Upper lobe of left lung (tissue), 6 donors: ENCODE measurements at regions not wholly inside any gene's neighbourhood (a gene's known extent, or its start where the extent isn't known, plus 50 kb on each side); places are given as distances from the start of the nearest gene placed in this dataset.

Source experiments
- ATAC-seq, 2 donors: fragments of 200-7000 bp; cut with Tn5 transposase; one replicate each; pipeline ENCODE4 v1.9.1; 2022; ENCODE audit warnings: mild to moderate bottlenecking in 2 of 2, moderate library complexity in 2 of 2; ENCODE audit not compliant: low FRiP score in 2 of 2
- DNase-seq, 2 donors: peaks; one replicate each; pipeline ENCODE4 v3.0.0-alpha.2; 2019 to 2020
- H3K27ac ChIP-seq, 4 donors: fragments of 200-600 bp; sonication (generic); one replicate each; pipeline ENCODE4 v1.5.1; 2016 to 2019
- H3K27me3 ChIP-seq, 4 donors: fragments of 200-600 bp; sonication (generic); one replicate each; pipeline ENCODE4 v1.5.1; 2017 to 2019
- H3K36me3 ChIP-seq, 4 donors: fragments of 200-600 bp; sonication (generic); one replicate each; pipeline ENCODE4 v1.5.1; 2016 to 2019
- H3K4me1 ChIP-seq, 4 donors: fragments of 200-600 bp; sonication (generic); one replicate each; pipeline ENCODE4 v1.5.1; 2018 to 2019
- H3K4me3 ChIP-seq, 4 donors: fragments of 200-600 bp; sonication (generic); one replicate each; pipeline ENCODE4 v1.5.1; 2017 to 2019; ENCODE audit warnings: mild to moderate bottlenecking in 2 of 4, moderate library complexity in 1 of 4
- H3K9me3 ChIP-seq, 4 donors: fragments of 200-600 bp; sonication (generic); one replicate each; pipeline ENCODE4 v1.5.1; 2018 to 2019
- CTCF ChIP-seq, 6 experiments: fragments of 450-650 bp in 4 of 6; fragments of 200-600 bp in 2 of 6; sonication (generic) in 2 of 6; IDR thresholded peaks; one replicate each; pipeline ENCODE4 v1.5.1; 2016 to 2019; ENCODE audit warnings: antibody characterized with exemption in 6 of 6
- EP300 ChIP-seq, 4 donors: sonication (generic); formaldehyde crosslinking; IDR thresholded peaks; one replicate each; pipeline ENCODE4 v1.5.1; 2017; ENCODE audit warnings: antibody characterized with exemption in 4 of 4, control low read depth in 2 of 4
- POLR2A ChIP-seq, 4 donors: fragments of 450-650 bp; IDR thresholded peaks; one replicate each; pipeline ENCODE4 v1.5.1; 2016 to 2017; ENCODE audit warnings: antibody characterized with exemption in 4 of 4, mild to moderate bottlenecking in 2 of 4
- POLR2AphosphoS5 ChIP-seq, 2 donors: sonication (generic); formaldehyde crosslinking; IDR thresholded peaks; one replicate each; pipeline ENCODE4 v1.5.1; 2017; ENCODE audit warnings: antibody characterized with exemption in 2 of 2
- WGBS, 2 donors: methylation state at CpG; one replicate each; pipeline ENCODE4 v1.1.5; 2017 to 2018; 5-methylcytosine and 5-hydroxymethylcytosine counted together
- donor health status: DM: no; HTN: no; CAD: no; lungs with moderate emphysema.
- donor health status: DM: no; HTN: yes; CAD: no; lungs with severe emphysema.

- H3K27ac ChIP-seq: no peak overlapping the region
- ATAC-seq: no peak
Measured at GRCh38 chr6:1110164-1110563, 201.7 kb upstream of the FOXQ1 start.

GRCh38 chr6:1109134-1109533 lies 202.8 kb upstream of the FOXQ1 start:
- Histone ChIP-seq H3K27me3 (no peaks in the 10 kb centered on the region), H3K4me1 (no peaks in the 10 kb centered on the region), H3K9me3 (no peaks in the 10 kb centered on the region), H3K27ac (no peak overlapping the region), H3K36me3 (no peaks in the 10 kb centered on the region), H3K4me3 (no peak overlapping the region)
- WGBS, 2 donors: 96 to 98% methylated on average over 2 of the region's 2 CpGs
- TF ChIP-seq POLR2AphosphoS5 (IDR thresholded peaks at IDR 0.05): no peak
- no peak for TF ChIP-seq CTCF (IDR thresholded peaks at IDR 0.05)
- no peak for TF ChIP-seq POLR2A (IDR thresholded peaks at IDR 0.05)
- TF ChIP-seq EP300 (IDR thresholded peaks at IDR 0.05): no peak
- ATAC-seq: no peak
- DNase-seq: no peak

More at GRCh38 chr6:1110164-1110563, 201.7 kb upstream of the FOXQ1 start:
- DNase-seq: no peak
- H3K36me3 ChIP-seq: no peaks in the 10 kb centered on the region
- TF ChIP-seq POLR2AphosphoS5 (IDR thresholded peaks at IDR 0.05) (no peak), CTCF (IDR thresholded peaks at IDR 0.05) (peak in 1 of 6 experiments; percentile 11), EP300 (IDR thresholded peaks at IDR 0.05) (no peak), POLR2A (IDR thresholded peaks at IDR 0.05) (no peak)
- H3K4me3 ChIP-seq: no peak overlapping the region
- 83 to 93% methylated on average over 2 of the region's 2 CpGs for WGBS, 2 donors
- H3K27me3 ChIP-seq: no peaks in the 10 kb centered on the region
- no peaks in the 10 kb centered on the region for H3K9me3 ChIP-seq
- H3K4me1 ChIP-seq: no peaks in the 10 kb centered on the region

GRCh38 chr6:1108198-1108597 lies 203.7 kb upstream of the FOXQ1 start:
- H3K4me3 ChIP-seq: no peak overlapping the region
- no peaks in the 10 kb centered on the region for H3K36me3 ChIP-seq
- no peaks in the 10 kb centered on the region for H3K27me3 ChIP-seq
- DNase-seq (no peak), ATAC-seq (no peak)
- H3K27ac ChIP-seq: no peak overlapping the region
- no peak for TF ChIP-seq POLR2A (IDR thresholded peaks at IDR 0.05)
- H3K9me3 ChIP-seq: no peaks in the 10 kb centered on the region
- WGBS, 2 donors: 90 to 93% methylated on average over 3 to 8 of the region's 8 CpGs
- no peaks in the 10 kb centered on the region for H3K4me1 ChIP-seq

- WGBS, 2 donors: 87 to 96% methylated on average over 4 of the region's 4 CpGs
- DNase-seq (no peak), ATAC-seq (no peak)
Measured at GRCh38 chr6:1107578-1107977, 204.3 kb upstream of the FOXQ1 start.

GRCh38 chr6:1105833-1106400 lies 206.0 kb upstream of the FOXQ1 start:
- no peaks in the 10 kb centered on the region for H3K4me1 ChIP-seq
- H3K4me3 ChIP-seq: no peak overlapping the region
- no peaks in the 10 kb centered on the region for H3K27me3 ChIP-seq
- H3K9me3 ChIP-seq: no peaks in the 10 kb centered on the region
- ATAC-seq (no peak), DNase-seq (no peak)
- H3K36me3 ChIP-seq: no peaks in the 10 kb centered on the region
- TF ChIP-seq CTCF (IDR thresholded peaks at IDR 0.05) (no peak), POLR2A (IDR thresholded peaks at IDR 0.05) (no peak), POLR2AphosphoS5 (IDR thresholded peaks at IDR 0.05) (no peak), EP300 (IDR thresholded peaks at IDR 0.05) (no peak)
- 67 to 80% methylated on average over 7 of the region's 7 CpGs for WGBS, 2 donors
- no peak overlapping the region for H3K27ac ChIP-seq

More at GRCh38 chr6:1107578-1107977, 204.3 kb upstream of the FOXQ1 start:
- no peak overlapping the region for H3K4me3 ChIP-seq
- no peaks in the 10 kb centered on the region for H3K9me3 ChIP-seq
- H3K27ac ChIP-seq: no peak overlapping the region
- no peaks in the 10 kb centered on the region for H3K36me3 ChIP-seq
- H3K4me1 ChIP-seq: no peaks in the 10 kb centered on the region
- TF ChIP-seq POLR2A (IDR thresholded peaks at IDR 0.05): no peak
- no peak for TF ChIP-seq EP300 (IDR thresholded peaks at IDR 0.05)
- no peak for TF ChIP-seq POLR2AphosphoS5 (IDR thresholded peaks at IDR 0.05)
- no peak for TF ChIP-seq CTCF (IDR thresholded peaks at IDR 0.05)
- no peaks in the 10 kb centered on the region for H3K27me3 ChIP-seq
